Fibroblast of pulmonary artery (primary cell): ENCODE measurements at regions not wholly inside any gene's neighbourhood (a gene's known extent, or its start where the extent isn't known, plus 50 kb on each side); places are given as distances from the start of the nearest gene placed in this dataset.
A peak's percentile ranks its signal among the peaks of the same experiment; 100 is the strongest.

Source experiments
- DNase-seq: peaks from one replicate; pipeline ENCODE4 v3.0.0-alpha.2; 2010; ENCODE audit warnings: low read depth
- H3K4me3 ChIP-seq: replicated peaks from 2 replicates; pipeline ENCODE4 v1.5.1; 2011; ENCODE audit warnings: low read depth, mild to moderate bottlenecking, control low read depth, low read length, moderate library complexity
- TF ChIP-seq, protein P1 (sequence below): IDR thresholded peaks from 2 replicates; pipeline ENCODE4 v1.5.1; 2011; ENCODE audit warnings: mild to moderate bottlenecking, control low read depth, low read length, inconsistent platforms; ENCODE audit errors: missing control alignments

DNA sequence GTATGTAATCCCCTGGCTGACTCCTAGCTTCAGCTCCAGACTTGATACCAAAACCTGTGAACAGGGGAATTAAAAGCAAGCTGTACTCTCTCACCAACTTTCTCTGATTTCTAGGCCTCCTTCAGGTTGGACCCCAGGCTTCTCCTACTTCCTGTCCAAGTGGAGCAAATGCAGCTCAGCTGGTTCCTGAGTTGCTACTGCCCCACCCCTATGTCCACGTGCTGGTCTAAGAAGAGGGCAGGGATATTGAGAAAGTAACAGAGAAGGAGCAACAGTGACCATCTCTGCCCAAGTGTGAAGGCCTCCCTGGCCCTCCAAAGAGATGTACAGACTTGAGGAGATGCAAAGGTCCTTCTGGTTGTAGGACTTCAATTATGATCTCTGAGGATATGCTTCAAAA is 188.3 kb upstream of the MCHR2 start:
- no peak overlapping the region for H3K4me3 ChIP-seq
- TF ChIP-seq, protein P1, sequence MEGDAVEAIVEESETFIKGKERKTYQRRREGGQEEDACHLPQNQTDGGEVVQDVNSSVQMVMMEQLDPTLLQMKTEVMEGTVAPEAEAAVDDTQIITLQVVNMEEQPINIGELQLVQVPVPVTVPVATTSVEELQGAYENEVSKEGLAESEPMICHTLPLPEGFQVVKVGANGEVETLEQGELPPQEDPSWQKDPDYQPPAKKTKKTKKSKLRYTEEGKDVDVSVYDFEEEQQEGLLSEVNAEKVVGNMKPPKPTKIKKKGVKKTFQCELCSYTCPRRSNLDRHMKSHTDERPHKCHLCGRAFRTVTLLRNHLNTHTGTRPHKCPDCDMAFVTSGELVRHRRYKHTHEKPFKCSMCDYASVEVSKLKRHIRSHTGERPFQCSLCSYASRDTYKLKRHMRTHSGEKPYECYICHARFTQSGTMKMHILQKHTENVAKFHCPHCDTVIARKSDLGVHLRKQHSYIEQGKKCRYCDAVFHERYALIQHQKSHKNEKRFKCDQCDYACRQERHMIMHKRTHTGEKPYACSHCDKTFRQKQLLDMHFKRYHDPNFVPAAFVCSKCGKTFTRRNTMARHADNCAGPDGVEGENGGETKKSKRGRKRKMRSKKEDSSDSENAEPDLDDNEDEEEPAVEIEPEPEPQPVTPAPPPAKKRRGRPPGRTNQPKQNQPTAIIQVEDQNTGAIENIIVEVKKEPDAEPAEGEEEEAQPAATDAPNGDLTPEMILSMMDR = no peak
- DNase-seq = no peak

DNA sequence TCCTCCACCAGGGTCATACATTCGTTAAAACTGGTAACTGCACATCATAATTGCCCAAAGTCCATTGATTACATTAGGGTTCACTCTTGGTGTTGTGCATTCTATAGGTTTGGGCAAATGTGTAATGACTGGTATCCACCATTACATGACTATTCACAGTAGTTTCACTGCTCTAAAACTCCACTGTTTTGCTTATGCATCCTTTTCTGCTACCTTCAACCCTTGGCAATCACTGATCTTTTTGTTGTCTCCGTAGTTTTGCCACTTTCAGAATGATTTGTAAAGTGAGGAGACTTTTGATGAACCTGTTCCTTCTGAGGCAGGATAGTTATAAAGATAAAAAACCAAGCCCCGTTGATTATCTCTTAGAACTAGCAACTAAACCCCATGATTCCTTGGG is 187.3 kb upstream of the MCHR2 start:
- H3K4me3 ChIP-seq = no peak overlapping the region
- TF ChIP-seq, protein P1 = no peak
- DNase-seq = no peak

DNA sequence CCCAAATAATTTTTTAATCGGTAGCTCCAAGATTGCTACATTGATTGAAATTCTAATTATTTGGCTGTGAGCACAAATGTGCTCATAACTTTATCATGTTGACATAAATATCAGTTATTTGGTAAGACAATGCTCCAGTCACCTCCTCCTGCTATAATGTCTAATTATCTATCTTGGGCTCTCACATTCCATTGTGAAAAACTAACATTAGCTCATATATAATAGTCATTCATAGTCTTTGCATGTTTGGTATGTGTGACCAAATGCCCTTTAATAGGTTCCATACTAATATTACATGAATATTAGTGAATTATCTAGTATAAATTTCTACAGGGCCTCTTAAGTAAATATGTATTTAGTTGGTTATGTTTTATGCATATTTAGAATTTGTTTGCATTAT is 185.6 kb upstream of the MCHR2 start:
- TF ChIP-seq, protein P1 = no peak
- H3K4me3 ChIP-seq = no peak overlapping the region

DNA sequence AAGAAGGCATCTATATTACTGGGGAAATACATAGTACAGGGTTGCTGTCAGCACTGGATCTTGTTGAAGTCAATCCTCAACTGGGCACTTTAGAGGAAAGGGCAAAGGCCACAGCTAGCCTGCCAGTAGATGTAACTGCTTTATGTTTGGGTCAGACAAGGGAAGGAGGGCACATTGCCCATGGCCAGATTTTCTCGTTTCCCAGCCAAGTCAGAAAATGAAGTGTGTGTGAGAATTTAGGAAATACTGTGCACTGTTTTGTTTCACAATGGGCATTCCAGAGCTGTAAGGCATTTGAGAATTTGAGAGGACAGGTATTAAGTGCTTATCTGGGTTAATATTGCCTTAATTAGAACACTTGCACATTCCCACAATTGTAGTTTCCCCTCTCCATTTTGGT is 183.9 kb upstream of the MCHR2 start:
- DNase-seq = peak; percentile 23
- TF ChIP-seq, protein P1 = no peak
- H3K4me3 ChIP-seq = no peak overlapping the region

More for the DNA sequence above, 185.6 kb upstream of the MCHR2 start:
- no peak for DNase-seq

DNA sequence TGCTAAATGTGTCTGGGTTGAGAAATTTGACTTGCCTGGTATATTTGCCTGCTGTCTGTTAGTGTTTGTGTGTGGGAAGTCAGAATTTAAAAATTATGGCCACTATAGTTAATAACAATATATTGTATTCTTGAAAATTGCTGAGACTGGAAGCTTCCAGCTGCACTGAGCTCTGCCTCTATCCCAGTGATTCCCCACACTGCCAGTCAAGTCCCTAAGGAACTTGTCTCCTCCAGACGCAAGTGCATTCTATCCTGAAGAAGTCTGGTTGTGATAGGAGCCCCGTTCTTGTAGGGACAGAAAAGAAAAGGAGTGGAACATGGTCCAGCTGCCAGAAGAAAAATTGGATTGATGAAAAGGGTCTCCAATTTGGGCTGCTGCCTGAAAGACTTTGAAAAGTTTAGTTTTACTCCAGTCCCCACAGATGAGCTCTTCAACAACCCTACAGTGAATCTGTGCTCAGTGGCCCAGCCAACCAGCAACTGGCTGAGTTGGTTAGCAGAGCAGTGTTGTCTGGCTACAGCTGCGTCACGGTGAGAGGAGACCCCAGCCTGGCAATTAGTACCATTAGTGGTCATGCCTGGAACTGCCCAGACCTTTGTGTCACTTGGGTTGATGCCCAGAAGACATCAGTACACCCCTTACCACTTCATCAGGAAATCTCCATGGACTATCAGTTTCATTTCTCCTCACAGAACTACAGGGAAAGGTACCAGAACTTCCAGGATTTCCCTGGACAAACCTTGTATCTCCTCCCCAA is 183.1 kb upstream of the MCHR2 start:
- no peak for DNase-seq
- H3K4me3 ChIP-seq = no peak overlapping the region
- TF ChIP-seq, protein P1 = no peak

DNA sequence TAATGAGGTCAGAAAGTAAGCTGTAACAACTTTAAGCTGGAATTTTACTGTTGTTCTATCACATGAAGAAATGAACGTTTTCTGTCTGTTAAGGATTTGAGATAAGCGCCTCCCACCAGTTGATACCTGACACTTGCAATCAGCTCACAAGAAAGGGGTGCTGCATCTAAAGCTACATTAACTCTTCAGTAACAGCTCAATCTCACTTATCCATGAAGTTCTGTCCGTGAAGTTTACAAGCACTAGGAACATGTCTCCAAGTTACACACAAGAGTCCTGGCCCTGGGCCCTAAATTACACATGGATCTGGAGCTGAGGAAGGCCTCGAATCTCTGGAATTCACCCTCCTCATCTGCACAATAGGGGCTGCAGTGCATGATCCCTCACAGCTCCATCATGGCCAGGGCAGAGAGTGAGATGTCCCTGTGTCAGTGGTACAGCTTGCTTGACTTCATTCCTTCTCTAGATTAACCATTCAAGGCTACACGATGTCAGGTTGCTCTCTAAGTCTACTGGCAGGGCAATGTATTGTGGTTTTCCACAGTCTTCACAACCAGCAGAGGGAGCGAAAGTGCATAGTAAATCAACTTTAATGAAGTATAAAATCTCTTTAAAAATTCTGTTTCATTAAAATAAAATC is 182.4 kb upstream of the MCHR2 start:
- DNase-seq = peak; percentile 74
- H3K4me3 ChIP-seq = no peak overlapping the region
- TF ChIP-seq, protein P1 = peak; percentile 67
